Stomach (tissue), 8 donors: ENCODE measurements at regions not wholly inside any gene's neighbourhood (a gene's known extent, or its start where the extent isn't known, plus 50 kb on each side); places are given as distances from the start of the nearest gene placed in this dataset.

Experiments
- DNase-seq, 2 donors: peaks; one replicate each; pipeline versions ENCODE4 v3.0.0 to v3.0.0-alpha.2; 2013 to 2019
- H3K27ac ChIP-seq, 5 donors: fragments of 200-600 bp in 4 of 5; sonication (generic) in 4 of 5; one replicate each; pipeline ENCODE4 v1.5.1; 2013 to 2019; ENCODE audit warnings: mild to moderate bottlenecking in 1 of 5, moderate library complexity in 1 of 5
- H3K27me3 ChIP-seq, 3 donors: fragments of 200-600 bp; sonication (generic); one replicate each; pipeline ENCODE4 v1.5.1; 2017 to 2019; ENCODE audit warnings: mixed run types in 1 of 3
- H3K36me3 ChIP-seq, 4 donors: fragments of 200-600 bp; sonication (generic); 1 replicate in 3 of 4; 2 replicates in 1 of 4; pipeline ENCODE4 v1.5.1; 2016 to 2019
- H3K4me1 ChIP-seq, 4 donors: fragments of 200-600 bp; sonication (generic); one replicate each; pipeline ENCODE4 v1.5.1; 2016 to 2019
- H3K4me3 ChIP-seq, 4 donors: fragments of 200-600 bp; sonication (generic) in 3 of 4; one replicate each; pipeline ENCODE4 v1.5.1; 2016 to 2019; ENCODE audit warnings: mild to moderate bottlenecking in 1 of 4
- H3K9me3 ChIP-seq, 4 donors: fragments of 200-600 bp; sonication (generic); one replicate each; pipeline ENCODE4 v1.5.1; 2016 to 2019
- EP300 ChIP-seq: sonication (generic); formaldehyde crosslinking; IDR thresholded peaks from one replicate; pipeline ENCODE4 v1.6.1; 2017; ENCODE audit warnings: antibody characterized with exemption
- POLR2A ChIP-seq, 4 donors: fragments of 450-650 bp; IDR thresholded peaks; one replicate each; pipeline ENCODE4 v1.6.1; 2016; ENCODE audit warnings: antibody characterized with exemption in 4 of 4, control low read depth in 2 of 4, mild to moderate bottlenecking in 1 of 4, moderate library complexity in 1 of 4
- POLR2AphosphoS5 ChIP-seq, 3 donors: sonication (generic); formaldehyde crosslinking; IDR thresholded peaks; one replicate each; pipeline ENCODE4 v1.6.1; 2016; ENCODE audit warnings: antibody characterized with exemption in 3 of 3
- WGBS, 5 donors: extraction: QIAGEN DNeasy Blood & Tissue Kit in 3 of 5; methylation state at CpG; one replicate each; pipeline versions ENCODE4 v1.1.5 to v1.1.7; 2013 to 2018; 5-methylcytosine and 5-hydroxymethylcytosine counted together
- intact Hi-C: fragments of 100-400 bp; cut with DNase I; formaldehyde crosslinking; loops from one replicate; pipeline ENCODE4 v1.15.1; 2023; ENCODE audit warnings: low total_unique reads
- TF ChIP-seq, protein P1 (sequence below), 7 experiments: fragments of 450-650 bp in 4 of 7; fragments of 200-600 bp in 3 of 7; sonication (generic) in 3 of 7; IDR thresholded peaks; one replicate each; pipeline ENCODE4 v1.5.1; 2016 to 2019; ENCODE audit warnings: antibody characterized with exemption in 7 of 7, control low read depth in 2 of 7, mild to moderate bottlenecking in 1 of 7
- donor health status: healthy with polysubstance abuse.
- donor health status: Bipolar disorder and iron deficiency.
- donor health status: healthy.

DNA sequence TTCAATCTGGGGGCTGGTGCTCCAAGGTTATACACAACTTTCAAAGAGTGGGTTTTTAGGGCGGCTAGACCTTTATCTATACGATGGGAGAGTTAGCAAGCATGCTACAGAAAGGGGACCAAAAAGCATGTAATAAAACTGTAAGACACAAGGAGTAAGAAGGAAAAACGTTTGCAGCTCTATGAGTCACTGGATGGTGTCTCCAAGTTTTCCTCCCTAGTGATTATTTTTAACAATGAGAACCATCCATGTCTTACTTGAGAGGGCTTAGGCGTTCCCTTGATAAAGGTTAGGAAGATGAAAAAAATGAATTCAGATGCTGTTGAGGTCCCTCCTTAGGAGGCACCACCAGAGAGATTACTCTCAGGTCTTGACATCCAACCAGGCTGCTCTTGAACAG lies 75.9 kb downstream of the HRH4 start:
- Histone ChIP-seq H3K36me3 (no peaks in the 10 kb centered on the region), H3K4me1 (peaks cover 0 to 7% (median 0%) of the 10 kb centered on the region in 4 donors), H3K4me3 (no peak overlapping the region), H3K9me3 (no peaks in the 10 kb centered on the region), H3K27me3 (peaks cover 0 to 9% (median 0%) of the 10 kb centered on the region in 3 donors), H3K27ac (no peak overlapping the region)
- 52 to 64% (median 58%) methylated on average over 4 of the region's 4 CpGs for WGBS, 5 donors
- no peak for DNase-seq
- intact Hi-C loops: no loop called here
- TF ChIP-seq POLR2A (IDR thresholded peaks at IDR 0.05) (no peak), EP300 (no peak), POLR2AphosphoS5 (IDR thresholded peaks at IDR 0.05) (no peak)
- TF ChIP-seq, protein P1, sequence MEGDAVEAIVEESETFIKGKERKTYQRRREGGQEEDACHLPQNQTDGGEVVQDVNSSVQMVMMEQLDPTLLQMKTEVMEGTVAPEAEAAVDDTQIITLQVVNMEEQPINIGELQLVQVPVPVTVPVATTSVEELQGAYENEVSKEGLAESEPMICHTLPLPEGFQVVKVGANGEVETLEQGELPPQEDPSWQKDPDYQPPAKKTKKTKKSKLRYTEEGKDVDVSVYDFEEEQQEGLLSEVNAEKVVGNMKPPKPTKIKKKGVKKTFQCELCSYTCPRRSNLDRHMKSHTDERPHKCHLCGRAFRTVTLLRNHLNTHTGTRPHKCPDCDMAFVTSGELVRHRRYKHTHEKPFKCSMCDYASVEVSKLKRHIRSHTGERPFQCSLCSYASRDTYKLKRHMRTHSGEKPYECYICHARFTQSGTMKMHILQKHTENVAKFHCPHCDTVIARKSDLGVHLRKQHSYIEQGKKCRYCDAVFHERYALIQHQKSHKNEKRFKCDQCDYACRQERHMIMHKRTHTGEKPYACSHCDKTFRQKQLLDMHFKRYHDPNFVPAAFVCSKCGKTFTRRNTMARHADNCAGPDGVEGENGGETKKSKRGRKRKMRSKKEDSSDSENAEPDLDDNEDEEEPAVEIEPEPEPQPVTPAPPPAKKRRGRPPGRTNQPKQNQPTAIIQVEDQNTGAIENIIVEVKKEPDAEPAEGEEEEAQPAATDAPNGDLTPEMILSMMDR (IDR thresholded peaks at IDR 0.05): no peak

DNA sequence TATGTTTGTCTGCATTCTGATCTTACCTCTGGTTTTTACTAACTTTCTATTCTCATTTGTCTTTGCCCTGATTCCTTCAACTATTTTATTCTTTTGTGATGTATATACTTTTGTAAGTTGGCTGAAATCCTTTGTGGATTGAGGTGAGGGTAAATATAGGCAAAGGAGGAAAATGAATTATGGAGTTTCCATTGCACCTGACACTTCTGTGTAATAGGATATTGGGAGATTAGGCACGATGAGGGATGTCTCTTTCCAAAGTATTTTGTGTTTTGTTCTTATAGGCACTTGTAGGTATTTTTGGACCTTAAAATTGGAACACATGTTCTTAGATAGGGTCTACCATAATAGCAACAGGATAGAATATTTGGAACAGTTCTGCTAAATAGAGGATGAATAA lies 76.4 kb downstream of the HRH4 start:
- Histone ChIP-seq H3K4me1 (peaks cover 0 to 7% (median 0%) of the 10 kb centered on the region in 4 donors), H3K4me3 (no peak overlapping the region), H3K36me3 (no peaks in the 10 kb centered on the region), H3K9me3 (no peaks in the 10 kb centered on the region), H3K27ac (no peak overlapping the region), H3K27me3 (peaks cover 0 to 9% (median 0%) of the 10 kb centered on the region in 3 donors)
- intact Hi-C loops: no loop called here
- TF ChIP-seq EP300: no peak
- no peak for TF ChIP-seq POLR2A (IDR thresholded peaks at IDR 0.05)
- no peak for TF ChIP-seq POLR2AphosphoS5 (IDR thresholded peaks at IDR 0.05)
- TF ChIP-seq, protein P1 (IDR thresholded peaks at IDR 0.05): no peak
- 38 to 74% (median 60%) methylated on average over 1 of the region's 1 CpG for WGBS, 5 donors
- no peak for DNase-seq

DNA sequence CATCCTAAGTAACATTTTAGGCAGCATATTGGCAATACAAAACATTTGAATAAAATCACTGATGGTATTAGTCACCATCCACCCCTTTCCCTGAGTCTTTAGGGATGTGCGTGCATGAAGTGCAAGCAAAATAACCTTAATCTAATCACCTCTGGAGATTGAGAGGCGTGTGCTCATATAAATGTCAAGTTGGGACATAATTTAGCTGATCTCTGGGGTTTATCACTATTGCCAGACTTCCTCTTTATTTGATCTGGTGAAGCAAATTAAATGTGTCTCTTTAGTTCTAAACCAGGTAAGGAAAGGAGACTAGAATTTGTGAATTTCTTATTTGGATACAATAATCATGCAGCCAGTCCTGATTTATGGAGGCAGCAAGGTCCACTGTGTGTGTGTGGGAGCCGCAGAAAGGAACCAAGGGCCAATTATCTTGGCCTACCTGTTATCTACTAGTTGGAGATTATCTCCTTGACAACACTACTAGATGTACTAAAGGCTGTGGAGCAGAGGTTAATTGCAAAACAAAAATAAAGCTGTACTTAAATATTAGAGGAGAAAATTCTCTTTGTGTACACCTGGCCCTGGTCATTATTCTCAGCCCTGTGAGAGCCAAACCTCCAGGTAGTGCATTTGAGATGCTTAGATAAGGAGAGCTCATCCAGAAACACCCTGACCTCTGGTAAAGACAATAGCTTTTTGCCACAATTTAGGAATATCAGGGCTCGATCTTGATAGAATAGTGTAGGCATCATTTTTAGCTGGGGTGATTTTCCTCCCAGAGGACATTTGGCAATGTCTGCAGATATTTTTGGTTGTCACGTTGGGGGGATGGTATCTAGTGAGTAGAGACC lies 78.2 kb downstream of the HRH4 start:
- WGBS, 5 donors: 30 to 51% (median 39%) methylated on average over 5 of the region's 5 CpGs
- Histone ChIP-seq H3K4me1 (peaks cover 0 to 7% (median 0%) of the 10 kb centered on the region in 4 donors), H3K36me3 (no peaks in the 10 kb centered on the region), H3K9me3 (no peaks in the 10 kb centered on the region), H3K27ac (no peak overlapping the region), H3K27me3 (no peaks in the 10 kb centered on the region), H3K4me3 (no peak overlapping the region)
- intact Hi-C loops: no loop called here
- DNase-seq: no peak
- TF ChIP-seq EP300 (no peak), POLR2AphosphoS5 (IDR thresholded peaks at IDR 0.05) (no peak), POLR2A (IDR thresholded peaks at IDR 0.05) (no peak)
- TF ChIP-seq, protein P1 (IDR thresholded peaks at IDR 0.05): no peak

DNA sequence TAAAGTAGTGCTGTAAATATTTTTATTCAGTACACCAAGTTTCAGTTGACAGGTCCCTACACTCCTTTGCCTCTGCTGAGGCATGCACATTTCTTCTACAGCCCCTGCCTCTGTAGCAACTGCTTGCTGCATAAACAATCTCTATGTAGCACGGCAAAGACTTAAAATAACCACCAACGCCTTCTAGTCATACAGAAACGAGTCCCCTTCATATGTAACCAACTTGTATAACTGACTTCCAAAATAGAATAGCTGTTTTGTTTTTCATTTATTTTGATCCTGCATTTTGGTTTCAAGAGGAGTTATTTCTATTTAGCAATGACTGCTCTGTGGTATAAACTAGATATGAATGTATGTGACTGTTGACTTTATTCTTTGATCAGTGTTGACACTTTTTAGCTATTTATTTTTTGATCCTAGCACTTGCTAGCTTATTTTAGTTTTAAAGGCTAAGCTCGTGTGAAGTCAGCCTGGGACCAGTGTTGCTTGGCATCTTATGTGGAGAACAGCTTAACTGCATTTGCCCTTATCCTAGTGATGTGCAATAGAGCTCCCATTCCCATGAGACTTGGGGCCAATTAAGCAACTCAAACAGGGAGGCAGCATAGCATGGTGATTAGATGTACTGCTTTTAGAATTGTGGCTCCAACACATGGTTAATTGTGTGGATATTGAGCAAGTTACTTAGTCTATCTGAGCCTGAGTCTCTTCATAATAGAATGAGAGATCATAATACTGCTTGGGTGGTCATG lies 79.6 kb downstream of the HRH4 start:
- DNase-seq: no peak
- Histone ChIP-seq H3K27me3 (no peaks in the 10 kb centered on the region), H3K4me3 (no peak overlapping the region), H3K9me3 (no peaks in the 10 kb centered on the region), H3K27ac (no peak overlapping the region), H3K4me1 (peaks cover 0 to 7% (median 0%) of the 10 kb centered on the region in 4 donors), H3K36me3 (no peaks in the 10 kb centered on the region)
- TF ChIP-seq POLR2A (IDR thresholded peaks at IDR 0.05) (no peak), POLR2AphosphoS5 (IDR thresholded peaks at IDR 0.05) (no peak), EP300 (no peak)
- TF ChIP-seq, protein P1 (IDR thresholded peaks at IDR 0.05): no peak
- intact Hi-C loops: no loop called here
- WGBS, 5 donors: 20 to 36% (median 28%) methylated on average over 4 of the region's 4 CpGs
